ENCODE measurements at regions not wholly inside any gene's neighbourhood (a gene's known extent, or its start where the extent isn't known, plus 50 kb on each side); places are given as distances from the start of the nearest gene placed in this dataset.

DNA sequence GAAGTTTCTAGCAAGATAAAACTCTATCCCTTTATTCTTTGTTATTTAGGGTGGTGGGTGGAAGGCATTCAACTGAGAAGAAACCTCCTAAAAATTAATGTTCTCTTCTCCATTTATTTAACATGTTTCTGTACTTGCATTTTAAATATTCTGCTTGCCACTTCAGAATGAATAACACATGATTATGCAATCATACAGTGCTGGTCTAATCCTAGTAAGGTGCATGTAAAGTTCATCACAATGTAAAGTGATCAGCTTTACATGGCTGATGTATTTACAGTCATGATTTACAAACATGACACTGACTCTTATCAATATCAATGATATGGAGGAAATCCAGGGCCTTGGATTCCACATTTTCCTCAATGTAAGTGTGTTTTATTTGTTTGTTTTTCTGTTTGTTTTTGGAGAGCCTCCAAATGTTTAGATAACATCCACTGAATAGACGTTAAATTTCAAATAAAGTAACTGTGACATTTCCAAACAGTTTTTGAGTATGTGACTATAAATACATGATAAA, 342.1 kb upstream of the CTSO start:
- Histone ChIP-seq H3K36me3 (ENCODE audit: control insufficient read depth in 1 of 2, insufficient read depth in 2 of 2, low read length in 2 of 2) (no peaks in the 10 kb centered on the region), H3K79me2 (ENCODE audit: insufficient read depth, low read length) (no peaks in the 10 kb centered on the region), H3K4me2 (ENCODE audit: low read length) (no peak overlapping the region), H3K27ac (ENCODE audit: low read depth, low read length) (no peak overlapping the region), H3K9me2 (ENCODE audit: insufficient read depth) (no peaks in the 10 kb centered on the region), H2AFZ (ENCODE audit: low read depth, low read length, poor library complexity, severe bottlenecking) (no peak overlapping the region), H4K20me1 (ENCODE audit: insufficient read depth) (no peaks in the 10 kb centered on the region), H3K27me3 (ENCODE audit: insufficient read depth, low read length) (no peaks in the 10 kb centered on the region), H3K4me1 (ENCODE audit: control insufficient read depth in 1 of 2, insufficient read depth in 2 of 2, low read length in 2 of 2) (peaks cover 10 to 15% of the 10 kb centered on the region in 2 experiments; a peak in 3 of 4 replicates), H3K9ac (ENCODE audit: low read length) (no peak overlapping the region), H3K4me3 (replicated peaks in 1 of 2; ENCODE audit: low read depth in 1 of 2, low read length in 2 of 2) (no peak overlapping the region), H3K9me3 (ENCODE audit: control insufficient read depth in 1 of 2, insufficient read depth in 1 of 2, low read depth in 1 of 2, low read length in 2 of 2) (no peaks in the 10 kb centered on the region)
- ChIA-PET POLR2A (no interaction called here), RAD21 (ENCODE audit: low non-redundant PET in 1 of 2, low total read pairs in 2 of 2, uncharacterized antibody in 2 of 2, unreplicated experiment in 2 of 2) (no interaction called here), CTCF (no interaction called here)
- TF ChIP-seq, protein P1, sequence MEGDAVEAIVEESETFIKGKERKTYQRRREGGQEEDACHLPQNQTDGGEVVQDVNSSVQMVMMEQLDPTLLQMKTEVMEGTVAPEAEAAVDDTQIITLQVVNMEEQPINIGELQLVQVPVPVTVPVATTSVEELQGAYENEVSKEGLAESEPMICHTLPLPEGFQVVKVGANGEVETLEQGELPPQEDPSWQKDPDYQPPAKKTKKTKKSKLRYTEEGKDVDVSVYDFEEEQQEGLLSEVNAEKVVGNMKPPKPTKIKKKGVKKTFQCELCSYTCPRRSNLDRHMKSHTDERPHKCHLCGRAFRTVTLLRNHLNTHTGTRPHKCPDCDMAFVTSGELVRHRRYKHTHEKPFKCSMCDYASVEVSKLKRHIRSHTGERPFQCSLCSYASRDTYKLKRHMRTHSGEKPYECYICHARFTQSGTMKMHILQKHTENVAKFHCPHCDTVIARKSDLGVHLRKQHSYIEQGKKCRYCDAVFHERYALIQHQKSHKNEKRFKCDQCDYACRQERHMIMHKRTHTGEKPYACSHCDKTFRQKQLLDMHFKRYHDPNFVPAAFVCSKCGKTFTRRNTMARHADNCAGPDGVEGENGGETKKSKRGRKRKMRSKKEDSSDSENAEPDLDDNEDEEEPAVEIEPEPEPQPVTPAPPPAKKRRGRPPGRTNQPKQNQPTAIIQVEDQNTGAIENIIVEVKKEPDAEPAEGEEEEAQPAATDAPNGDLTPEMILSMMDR (IDR thresholded peaks at IDR 0.05 in 2 of 3, conservative IDR thresholded peaks at IDR 0.05 in 1 of 3; ENCODE audit: borderline replicate concordance in 1 of 3, insufficient read depth in 1 of 3, low read depth in 2 of 3, low read length in 2 of 3) = no peak
- TF ChIP-seq EGR1 (IDR thresholded peaks at IDR 0.05; ENCODE audit: low read depth) = no peak
- no peak for TF ChIP-seq CBX3 (IDR thresholded peaks at IDR 0.05; ENCODE audit: low read depth)
- no peak for TF ChIP-seq SP1 (IDR thresholded peaks at IDR 0.05; ENCODE audit: low read depth)
- TF ChIP-seq EZH2phosphoT487 (IDR thresholded peaks at IDR 0.05; ENCODE audit: borderline replicate concordance) = no peak
- TF ChIP-seq, protein P2, sequence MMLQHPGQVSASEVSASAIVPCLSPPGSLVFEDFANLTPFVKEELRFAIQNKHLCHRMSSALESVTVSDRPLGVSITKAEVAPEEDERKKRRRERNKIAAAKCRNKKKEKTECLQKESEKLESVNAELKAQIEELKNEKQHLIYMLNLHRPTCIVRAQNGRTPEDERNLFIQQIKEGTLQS (IDR thresholded peaks at IDR 0.05) = no peak
- no TSS peak for BruUV-seq (replicated peaks)
- intact Hi-C loops (cut with micrococcal nuclease) = loop anchor here (10.0 kb wide), 1 partner anchor 379 kb away; no protein-coding TSS in a partner anchor
- ATAC-seq (no peak), DNase-seq (ENCODE audit: low read depth, low spot score) (no peak)

DNA sequence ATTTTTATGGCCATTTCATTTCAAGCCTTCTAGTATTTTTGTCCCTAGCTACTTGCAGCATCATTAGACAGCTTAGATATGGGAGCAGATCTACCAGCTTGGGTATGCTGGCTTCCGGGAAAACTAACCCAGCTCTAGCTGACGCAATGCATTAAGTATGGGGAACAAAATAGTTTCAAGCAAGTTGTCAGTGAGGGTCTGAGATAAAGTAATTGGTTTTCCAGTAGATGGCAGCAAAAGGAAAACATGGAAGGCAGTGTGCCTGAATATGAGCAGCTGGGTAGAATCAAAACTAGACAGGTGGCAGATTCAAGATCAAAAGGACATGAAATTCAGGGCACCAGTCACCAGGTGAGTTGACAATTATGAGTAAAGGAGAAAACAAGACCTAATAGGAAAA, 340.9 kb upstream of the CTSO start:
- ATAC-seq = peak; percentile 96
- no peaks in the 10 kb centered on the region for H4K20me1 ChIP-seq (ENCODE audit: insufficient read depth)
- POLR2A ChIA-PET = no interaction called here
- RAD21 ChIA-PET (ENCODE audit: low non-redundant PET in 1 of 2, low total read pairs in 2 of 2, uncharacterized antibody in 2 of 2, unreplicated experiment in 2 of 2) = interaction anchor here (1.1 to 1.3 kb wide), 2 partner anchors 83 to 181 kb away, joined by 3 read pairs; no protein-coding TSS in a partner anchor
- no peaks in the 10 kb centered on the region for H3K36me3 ChIP-seq (ENCODE audit: control insufficient read depth in 1 of 2, insufficient read depth in 2 of 2, low read length in 2 of 2)
- H3K9ac ChIP-seq (ENCODE audit: low read length) = no peak overlapping the region
- no TSS peak for BruUV-seq (replicated peaks)
- DNase-seq (ENCODE audit: low read depth, low spot score) = peak; percentile 76
- no peaks in the 10 kb centered on the region for H3K9me3 ChIP-seq (ENCODE audit: control insufficient read depth in 1 of 2, insufficient read depth in 1 of 2, low read depth in 1 of 2, low read length in 2 of 2)
- H3K79me2 ChIP-seq (ENCODE audit: insufficient read depth, low read length) = no peaks in the 10 kb centered on the region
- CTCF ChIA-PET = interaction anchor here (1.1 to 1.7 kb wide), 4 partner anchors 53 to 751 kb away, joined by 3 to 7 read pairs (median 4); no protein-coding TSS in a partner anchor
- H3K9me2 ChIP-seq (ENCODE audit: insufficient read depth) = no peaks in the 10 kb centered on the region
- H3K4me2 ChIP-seq (ENCODE audit: low read length) = peak overlapping the region; percentile 37; the same call in 1 of the 2 replicates
- intact Hi-C loops (cut with micrococcal nuclease) = loop anchor here (1.0 to 10.0 kb wide), 2 partner anchors 380 to 674 kb away; no protein-coding TSS in a partner anchor
- peaks cover 10 to 15% of the 10 kb centered on the region in 2 experiments; a peak in 3 of 4 replicates for H3K4me1 ChIP-seq (ENCODE audit: control insufficient read depth in 1 of 2, insufficient read depth in 2 of 2, low read length in 2 of 2)
- no peak overlapping the region for H3K4me3 ChIP-seq (replicated peaks in 1 of 2; ENCODE audit: low read depth in 1 of 2, low read length in 2 of 2)
- H3K27ac ChIP-seq (ENCODE audit: low read depth, low read length) = no peak overlapping the region
- peak overlapping the region; percentile 88 for H2AFZ ChIP-seq (ENCODE audit: low read depth, low read length, poor library complexity, severe bottlenecking)
- no peaks in the 10 kb centered on the region for H3K27me3 ChIP-seq (ENCODE audit: insufficient read depth, low read length)
- TF ChIP-seq ZFX (IDR thresholded peaks at IDR 0.05) (no peak), CEBPB (IDR thresholded peaks at IDR 0.05; ENCODE audit: low read depth) (peak; percentile 73), YY1 (IDR thresholded peaks at IDR 0.05; ENCODE audit: extremely low read depth, insufficient replicate concordance, low read depth, low read length) (peak; percentile 49), ELF1 (IDR thresholded peaks at IDR 0.05; ENCODE audit: borderline replicate concordance, low read depth) (peak; percentile 61), JUND (IDR thresholded peaks at IDR 0.05) (peak; percentile 55), RAD21 (IDR thresholded peaks at IDR 0.05; ENCODE audit: low read depth) (peak; percentile 84), EZH2 (IDR thresholded peaks at IDR 0.05) (no peak), FOSL1 (IDR thresholded peaks at IDR 0.05; ENCODE audit: low read depth) (0 out of 2 replicates have a peak, but pooled peaks have one; percentile 32)
- TF ChIP-seq, protein P3, sequence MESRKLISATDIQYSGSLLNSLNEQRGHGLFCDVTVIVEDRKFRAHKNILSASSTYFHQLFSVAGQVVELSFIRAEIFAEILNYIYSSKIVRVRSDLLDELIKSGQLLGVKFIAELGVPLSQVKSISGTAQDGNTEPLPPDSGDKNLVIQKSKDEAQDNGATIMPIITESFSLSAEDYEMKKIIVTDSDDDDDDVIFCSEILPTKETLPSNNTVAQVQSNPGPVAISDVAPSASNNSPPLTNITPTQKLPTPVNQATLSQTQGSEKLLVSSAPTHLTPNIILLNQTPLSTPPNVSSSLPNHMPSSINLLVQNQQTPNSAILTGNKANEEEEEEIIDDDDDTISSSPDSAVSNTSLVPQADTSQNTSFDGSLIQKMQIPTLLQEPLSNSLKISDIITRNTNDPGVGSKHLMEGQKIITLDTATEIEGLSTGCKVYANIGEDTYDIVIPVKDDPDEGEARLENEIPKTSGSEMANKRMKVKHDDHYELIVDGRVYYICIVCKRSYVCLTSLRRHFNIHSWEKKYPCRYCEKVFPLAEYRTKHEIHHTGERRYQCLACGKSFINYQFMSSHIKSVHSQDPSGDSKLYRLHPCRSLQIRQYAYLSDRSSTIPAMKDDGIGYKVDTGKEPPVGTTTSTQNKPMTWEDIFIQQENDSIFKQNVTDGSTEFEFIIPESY (IDR thresholded peaks at IDR 0.05; ENCODE audit: extremely low read depth, insufficient replicate concordance, low read length) = no peak
- TF ChIP-seq, protein P2 (IDR thresholded peaks at IDR 0.05) = peak; percentile 56; the same call in 1 of the 2 replicates

Data from HCT116 (cell line).